ENCODE measurements at regions not wholly inside any gene's neighbourhood (a gene's known extent, or its start where the extent isn't known, plus 50 kb on each side); places are given as distances from the start of the nearest gene placed in this dataset.

- POLR2A ChIA-PET = no interaction called here
- H3K36me3 ChIP-seq (ENCODE audit: control insufficient read depth, insufficient read depth, low read length) = no peaks in the 10 kb centered on the region
- no peak for DNase-seq (ENCODE audit: low read depth)
- no peaks in the 10 kb centered on the region for H3K27me3 ChIP-seq (ENCODE audit: control insufficient read depth, insufficient read depth, low read length)
- TF ChIP-seq, protein P1, sequence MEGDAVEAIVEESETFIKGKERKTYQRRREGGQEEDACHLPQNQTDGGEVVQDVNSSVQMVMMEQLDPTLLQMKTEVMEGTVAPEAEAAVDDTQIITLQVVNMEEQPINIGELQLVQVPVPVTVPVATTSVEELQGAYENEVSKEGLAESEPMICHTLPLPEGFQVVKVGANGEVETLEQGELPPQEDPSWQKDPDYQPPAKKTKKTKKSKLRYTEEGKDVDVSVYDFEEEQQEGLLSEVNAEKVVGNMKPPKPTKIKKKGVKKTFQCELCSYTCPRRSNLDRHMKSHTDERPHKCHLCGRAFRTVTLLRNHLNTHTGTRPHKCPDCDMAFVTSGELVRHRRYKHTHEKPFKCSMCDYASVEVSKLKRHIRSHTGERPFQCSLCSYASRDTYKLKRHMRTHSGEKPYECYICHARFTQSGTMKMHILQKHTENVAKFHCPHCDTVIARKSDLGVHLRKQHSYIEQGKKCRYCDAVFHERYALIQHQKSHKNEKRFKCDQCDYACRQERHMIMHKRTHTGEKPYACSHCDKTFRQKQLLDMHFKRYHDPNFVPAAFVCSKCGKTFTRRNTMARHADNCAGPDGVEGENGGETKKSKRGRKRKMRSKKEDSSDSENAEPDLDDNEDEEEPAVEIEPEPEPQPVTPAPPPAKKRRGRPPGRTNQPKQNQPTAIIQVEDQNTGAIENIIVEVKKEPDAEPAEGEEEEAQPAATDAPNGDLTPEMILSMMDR (IDR thresholded peaks at IDR 0.05; ENCODE audit: insufficient read depth, low read depth, low read length) = no peak
- CTCF ChIA-PET = no interaction called here
- no peak overlapping the region for H3K4me3 ChIP-seq (ENCODE audit: low read depth, low read length)
Observed at GRCh38 chr15:23514484-23514883, 51.0 kb upstream of the MKRN3 start.

- DNase-seq (ENCODE audit: low read depth) = no peak
- Histone ChIP-seq H3K27me3 (ENCODE audit: control insufficient read depth, insufficient read depth, low read length) (no peaks in the 10 kb centered on the region), H3K36me3 (ENCODE audit: control insufficient read depth, insufficient read depth, low read length) (no peaks in the 10 kb centered on the region), H3K4me3 (ENCODE audit: low read depth, low read length) (no peak overlapping the region)
- POLR2A ChIA-PET = no interaction called here
- TF ChIP-seq, protein P1 (IDR thresholded peaks at IDR 0.05; ENCODE audit: insufficient read depth, low read depth, low read length) = no peak
- CTCF ChIA-PET = interaction anchor here (0.6 kb wide), 1 partner anchor 41 kb away, joined by 4 read pairs; no protein-coding TSS in a partner anchor
Observed at GRCh38 chr15:23506762-23507161, 58.7 kb upstream of the MKRN3 start.

DNA sequence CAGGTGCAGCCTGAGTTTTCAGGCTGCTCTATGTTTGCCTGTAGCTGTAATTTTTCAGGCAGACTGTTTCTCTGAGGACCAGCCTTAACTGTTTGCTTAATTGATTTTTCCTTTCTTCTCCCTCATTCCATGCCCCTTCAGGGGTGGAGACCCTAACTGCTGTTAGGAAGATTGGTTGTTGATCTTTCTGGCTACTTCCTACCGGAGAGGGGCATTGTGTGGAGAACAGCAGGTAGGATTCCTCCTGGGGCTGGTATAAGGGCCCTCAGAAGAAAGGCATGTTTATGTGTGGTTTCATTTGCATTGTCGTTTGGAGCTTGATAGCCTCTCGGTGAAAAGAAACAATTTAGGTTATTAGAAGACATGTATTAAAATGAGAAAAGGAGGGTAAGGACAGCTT is 56.9 kb upstream of the GOLGA6L2 start:
- POLR2A ChIA-PET = no interaction called here
- Histone ChIP-seq H3K27me3 (ENCODE audit: control insufficient read depth, insufficient read depth, low read length) (no peaks in the 10 kb centered on the region), H3K4me3 (ENCODE audit: low read depth, low read length) (no peak overlapping the region), H3K36me3 (ENCODE audit: control insufficient read depth, insufficient read depth, low read length) (no peaks in the 10 kb centered on the region)
- TF ChIP-seq, protein P1 (IDR thresholded peaks at IDR 0.05; ENCODE audit: insufficient read depth, low read depth, low read length) = no peak
- DNase-seq (ENCODE audit: low read depth) = no peak
- CTCF ChIA-PET = no interaction called here

GRCh38 chr15:23503576-23503975 is 56.5 kb upstream of the GOLGA6L2 start:
- no peaks in the 10 kb centered on the region for H3K27me3 ChIP-seq (ENCODE audit: control insufficient read depth, insufficient read depth, low read length)
- H3K36me3 ChIP-seq (ENCODE audit: control insufficient read depth, insufficient read depth, low read length) = no peaks in the 10 kb centered on the region
- TF ChIP-seq, protein P1 (IDR thresholded peaks at IDR 0.05; ENCODE audit: insufficient read depth, low read depth, low read length) = no peak
- ChIA-PET POLR2A (no interaction called here), CTCF (no interaction called here)
- H3K4me3 ChIP-seq (ENCODE audit: low read depth, low read length) = no peak overlapping the region
- DNase-seq (ENCODE audit: low read depth) = no peak

DNA sequence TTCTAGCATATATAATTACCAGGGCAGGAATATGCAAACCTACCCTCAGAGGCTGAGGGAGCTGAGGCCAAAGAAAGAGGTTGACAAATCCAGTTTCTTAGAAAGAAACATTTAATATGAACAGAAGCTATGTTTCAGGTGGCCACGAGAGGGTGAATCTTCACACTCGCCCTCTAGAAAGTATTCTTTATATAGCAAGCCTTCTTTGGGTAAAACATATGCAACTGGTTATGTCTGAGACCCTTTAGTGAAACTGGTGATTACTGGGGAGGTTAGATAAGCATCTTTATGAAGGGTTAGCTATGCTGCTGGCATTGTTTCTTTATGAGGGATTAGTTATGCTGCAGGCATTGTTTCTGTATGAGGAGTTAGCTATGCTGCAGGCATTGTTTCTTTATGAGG is 50.7 kb upstream of the GOLGA6L2 start:
- Histone ChIP-seq H3K4me3 (ENCODE audit: low read depth, low read length) (no peak overlapping the region), H3K27me3 (ENCODE audit: control insufficient read depth, insufficient read depth, low read length) (no peaks in the 10 kb centered on the region), H3K36me3 (ENCODE audit: control insufficient read depth, insufficient read depth, low read length) (no peaks in the 10 kb centered on the region)
- ChIA-PET CTCF (interaction anchor here (0.7 to 1.2 kb wide), 2 partner anchors 26 to 133 kb away, joined by 3 read pairs; no protein-coding TSS in a partner anchor), POLR2A (no interaction called here)
- DNase-seq (ENCODE audit: low read depth) = no peak
- TF ChIP-seq, protein P1 (IDR thresholded peaks at IDR 0.05; ENCODE audit: insufficient read depth, low read depth, low read length) = peak; percentile 41

All from BJ (cell line).